Natural killer cell (primary cell): ENCODE measurements at regions not wholly inside any gene's neighbourhood (a gene's known extent, or its start where the extent isn't known, plus 50 kb on each side); places are given as distances from the start of the nearest gene placed in this dataset.

Source experiments
- ATAC-seq, 3 donors: fragments of 150-1000 bp in 2 of 3; fragments of 200-7000 bp in 1 of 3; cut with Tn5 transposase; 1 replicate in 1 of 3; 2 replicates in 2 of 3; pipeline ENCODE4 v1.10.0; 2021; ENCODE audit warnings: mild to moderate bottlenecking in 2 of 3, moderate library complexity in 2 of 3
- DNase-seq, 2 donors: peaks; one replicate each; pipeline versions ENCODE4 v3.0.0 to v3.0.0-alpha.2; 2013 to 2021; ENCODE audit warnings: mixed read lengths in 1 of 2
- H3K27ac ChIP-seq: one replicate; pipeline ENCODE4 v1.5.1; 2013; ENCODE audit warnings: mild to moderate bottlenecking, low read length
- H3K27me3 ChIP-seq: one replicate; pipeline ENCODE4 v1.6.1; 2013; ENCODE audit warnings: low read length; ENCODE audit not compliant: control insufficient read depth, insufficient read depth
- H3K36me3 ChIP-seq: one replicate; pipeline ENCODE4 v1.6.1; 2013; ENCODE audit warnings: low read length; ENCODE audit not compliant: control insufficient read depth, insufficient read depth
- H3K4me1 ChIP-seq: one replicate; pipeline ENCODE4 v1.6.1; 2013; ENCODE audit warnings: low read length; ENCODE audit not compliant: control insufficient read depth, insufficient read depth
- H3K4me3 ChIP-seq: one replicate; pipeline ENCODE4 v1.5.1; 2013; ENCODE audit warnings: low read length
- H3K9me3 ChIP-seq: one replicate; pipeline ENCODE4 v1.6.1; 2013; ENCODE audit warnings: low read length; ENCODE audit not compliant: control insufficient read depth, insufficient read depth
- H3K27ac Mint-ChIP-seq, 2 donors: one replicate each; pipeline ENCODE4 v1.8.0; 2022; ENCODE audit warnings: mild to moderate bottlenecking in 2 of 2, mixed read lengths in 2 of 2, moderate library complexity in 1 of 2
- H3K27me3 Mint-ChIP-seq, 2 donors: one replicate each; pipeline ENCODE4 v1.8.0; 2022; ENCODE audit warnings: low read depth in 2 of 2, mixed read lengths in 2 of 2
- H3K36me3 Mint-ChIP-seq: one replicate; pipeline ENCODE4 v1.8.0; 2022; ENCODE audit warnings: mixed read lengths
- H3K4me1 Mint-ChIP-seq, 2 donors: one replicate each; pipeline ENCODE4 v1.8.0; 2022; ENCODE audit warnings: mixed read lengths in 2 of 2
- H3K4me3 Mint-ChIP-seq: one replicate; pipeline ENCODE4 v1.8.0; 2022; ENCODE audit warnings: mild to moderate bottlenecking, moderate library complexity, mixed read lengths
- H3K9me3 Mint-ChIP-seq, 2 donors: one replicate each; pipeline ENCODE4 v1.8.0; 2022; ENCODE audit warnings: mixed read lengths in 2 of 2
- CTCF ChIP-seq: fragments of 200-600 bp; IDR thresholded peaks from one replicate; pipeline ENCODE4 v1.8.0; 2022; ENCODE audit warnings: antibody characterized with exemption
- WGBS: methylation state at CpG from one replicate; pipeline ENCODE4 v1.1.7; 2013; ENCODE audit warnings: missing lambda C conversion rate; ENCODE audit not compliant: insufficient coverage; 5-methylcytosine and 5-hydroxymethylcytosine counted together
- intact Hi-C: fragments of 100-400 bp; cut with micrococcal nuclease; formaldehyde crosslinking; loops from one replicate; pipeline ENCODE4 v1.14.2; 2022

- 43% methylated on average over 2 of the region's 2 CpGs for WGBS
- no peak for DNase-seq
- Histone ChIP-seq H3K36me3 (no peaks in the 10 kb centered on the region), H3K27me3 (no peaks in the 10 kb centered on the region), H3K9me3 (no peaks in the 10 kb centered on the region), H3K4me3 (no peak overlapping the region), H3K4me1 (no peaks in the 10 kb centered on the region), H3K27ac (no peak overlapping the region)
- intact Hi-C loops, result no loop called here
- no peak overlapping the region for H3K4me3 Mint-ChIP-seq
- H3K9me3 Mint-ChIP-seq, result peaks cover 8% of the 10 kb centered on the region in 2 donors
- H3K27ac Mint-ChIP-seq, result no peak overlapping the region
- no peaks in the 10 kb centered on the region for H3K4me1 Mint-ChIP-seq
- no peak for TF ChIP-seq CTCF
- H3K27me3 Mint-ChIP-seq, result no peaks in the 10 kb centered on the region
- no peak for ATAC-seq
- no peaks in the 10 kb centered on the region for H3K36me3 Mint-ChIP-seq
Measured at GRCh38 chr2:41180387-41180786, 728.5 kb upstream of the SLC8A1 start.

- Histone ChIP-seq H3K4me3 (no peak overlapping the region), H3K4me1 (no peaks in the 10 kb centered on the region), H3K27ac (no peak overlapping the region), H3K27me3 (no peaks in the 10 kb centered on the region), H3K36me3 (no peaks in the 10 kb centered on the region), H3K9me3 (no peaks in the 10 kb centered on the region)
- intact Hi-C loops, result no loop called here
- H3K9me3 Mint-ChIP-seq, result peaks cover 8 to 10% of the 10 kb centered on the region in 2 donors
- no peak for TF ChIP-seq CTCF
- H3K27ac Mint-ChIP-seq, result no peak overlapping the region
- no peaks in the 10 kb centered on the region for H3K36me3 Mint-ChIP-seq
- ATAC-seq (no peak), DNase-seq (no peak)
- H3K4me3 Mint-ChIP-seq, result no peak overlapping the region
- no peaks in the 10 kb centered on the region for H3K4me1 Mint-ChIP-seq
- 91% methylated on average over 5 of the region's 5 CpGs for WGBS
- no peaks in the 10 kb centered on the region for H3K27me3 Mint-ChIP-seq
Measured at GRCh38 chr2:41182961-41183360, 731.1 kb upstream of the SLC8A1 start.

GRCh38 chr2:41187376-41188122, 735.7 kb upstream of the SLC8A1 start:
- no peaks in the 10 kb centered on the region for H3K4me1 ChIP-seq
- no peak overlapping the region for H3K27ac Mint-ChIP-seq
- intact Hi-C loops, result no loop called here
- no peak overlapping the region for H3K27ac ChIP-seq
- H3K9me3 ChIP-seq, result no peaks in the 10 kb centered on the region
- 87% methylated on average over 3 of the region's 5 CpGs for WGBS
- no peak overlapping the region for H3K4me3 ChIP-seq
- no peak for ATAC-seq
- H3K27me3 Mint-ChIP-seq, result no peaks in the 10 kb centered on the region
- peaks cover 10 to 11% of the 10 kb centered on the region in 2 donors for H3K9me3 Mint-ChIP-seq
- H3K4me3 Mint-ChIP-seq, result no peak overlapping the region
- no peaks in the 10 kb centered on the region for H3K27me3 ChIP-seq
- no peaks in the 10 kb centered on the region for H3K36me3 ChIP-seq
- no peaks in the 10 kb centered on the region for H3K4me1 Mint-ChIP-seq
- H3K36me3 Mint-ChIP-seq, result no peaks in the 10 kb centered on the region
- no peak for TF ChIP-seq CTCF
- no peak for DNase-seq

GRCh38 chr2:41194230-41194629, 742.3 kb upstream of the SLC8A1 start:
- Histone ChIP-seq H3K4me3 (no peak overlapping the region), H3K36me3 (no peaks in the 10 kb centered on the region), H3K4me1 (no peaks in the 10 kb centered on the region), H3K9me3 (no peaks in the 10 kb centered on the region), H3K27ac (no peak overlapping the region), H3K27me3 (no peaks in the 10 kb centered on the region)
- no peak for ATAC-seq
- intact Hi-C loops, result no loop called here
- Mint-ChIP-seq H3K4me3 (no peak overlapping the region), H3K36me3 (no peaks in the 10 kb centered on the region), H3K27me3 (no peaks in the 10 kb centered on the region), H3K9me3 (peaks cover 5 to 7% of the 10 kb centered on the region in 2 donors), H3K4me1 (no peaks in the 10 kb centered on the region), H3K27ac (no peak overlapping the region)
- TF ChIP-seq CTCF, result no peak
- 82% methylated on average over 5 of the region's 5 CpGs for WGBS
- DNase-seq, result no peak
